Left renal cortex interstitium (tissue), 4 donors: ENCODE measurements at regions not wholly inside any gene's neighbourhood (a gene's known extent, or its start where the extent isn't known, plus 50 kb on each side); places are given as distances from the start of the nearest gene placed in this dataset.
"Not testable (repeated sequence)": the region's sequence is repeated elsewhere in the genome, so short reads cannot be mapped to it uniquely, and the experiment has no call there.

ENCODE experiments used
- DNase-seq, 4 donors: peaks; one replicate each; pipeline ENCODE4 v3.0.0-alpha.2; 2013; ENCODE audit warnings: low read depth in 4 of 4, low spot score in 2 of 4, missing footprints in 1 of 4

DNA sequence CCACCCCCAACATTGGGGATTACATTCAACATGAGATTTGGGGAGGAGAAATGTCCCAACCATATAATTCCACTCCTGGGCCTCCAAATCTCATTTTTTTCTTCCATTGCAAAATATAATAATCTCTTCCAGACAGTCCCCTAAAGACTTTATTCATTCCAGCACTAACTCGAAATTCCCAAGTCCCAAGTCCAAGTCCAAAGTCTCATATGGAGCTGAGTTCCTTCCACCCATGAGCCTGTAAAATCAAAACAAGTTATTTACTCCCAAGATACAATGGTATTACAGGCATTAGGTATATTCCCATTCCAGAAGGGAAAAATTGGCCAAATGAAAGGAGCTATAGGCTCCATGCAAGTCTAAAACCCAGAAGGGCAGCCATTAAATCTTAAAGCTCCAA lies 56.7 kb downstream of the P2RY1 start:
- no peak for DNase-seq

DNA sequence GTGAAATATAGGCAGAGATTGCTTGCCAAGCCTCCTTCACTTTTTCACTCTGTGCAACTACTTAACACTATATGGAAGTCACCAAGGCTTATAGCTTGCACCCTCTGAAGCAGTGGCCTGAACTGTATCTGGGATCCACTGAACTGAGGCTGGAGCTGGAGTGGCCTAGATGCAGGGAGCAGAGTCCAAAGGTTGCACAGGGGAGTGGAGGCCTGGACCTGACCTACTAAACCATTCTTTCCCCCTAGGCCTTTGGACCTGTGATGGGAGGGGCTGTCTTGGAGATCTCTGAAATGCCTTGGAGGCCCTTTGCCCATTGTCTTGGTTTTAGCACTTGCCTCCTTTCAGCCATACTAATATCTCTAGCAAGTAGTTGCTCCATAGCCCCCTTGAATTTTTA lies 57.5 kb downstream of the P2RY1 start:
- DNase-seq, result no peak

DNA sequence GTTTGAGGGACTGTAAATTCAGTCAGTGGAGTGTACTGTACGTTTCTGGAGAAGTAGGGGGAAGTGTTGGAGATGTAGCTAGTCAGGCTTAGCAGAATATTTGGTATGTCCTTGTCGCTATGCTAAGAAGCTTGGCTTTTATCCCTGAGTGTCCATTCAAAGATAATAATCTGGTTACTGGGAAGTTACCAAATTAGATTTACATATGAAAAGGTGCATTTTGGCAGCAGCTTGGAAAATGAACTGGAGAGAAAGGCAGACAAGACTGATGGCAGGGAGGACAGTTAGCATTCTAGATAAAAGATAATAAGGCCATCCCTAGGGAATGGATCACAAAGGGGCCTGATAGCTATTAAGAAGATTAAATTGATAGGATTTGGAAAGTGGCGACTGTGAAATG lies 58.7 kb downstream of the P2RY1 start:
- DNase-seq, result no peak

DNA sequence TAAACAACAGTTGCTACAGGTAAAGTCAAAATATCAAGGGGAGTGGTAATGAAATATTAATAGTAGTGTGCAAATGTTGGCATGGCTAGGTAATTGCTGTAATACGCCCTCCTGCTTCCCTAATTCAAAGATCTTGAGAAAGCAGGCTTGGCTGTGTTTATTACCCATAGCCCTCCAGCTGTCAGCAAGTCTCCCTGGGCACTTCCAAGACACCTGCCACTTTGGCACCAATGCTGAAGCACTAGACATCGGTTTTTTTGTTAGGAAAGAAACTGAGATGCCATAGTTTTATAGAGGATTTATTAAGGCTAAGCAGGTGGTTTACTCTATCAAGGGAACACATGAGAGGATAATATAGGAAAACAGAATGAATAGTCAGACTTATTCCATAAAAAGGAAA lies 64.4 kb downstream of the P2RY1 start:
- no peak for DNase-seq

DNA sequence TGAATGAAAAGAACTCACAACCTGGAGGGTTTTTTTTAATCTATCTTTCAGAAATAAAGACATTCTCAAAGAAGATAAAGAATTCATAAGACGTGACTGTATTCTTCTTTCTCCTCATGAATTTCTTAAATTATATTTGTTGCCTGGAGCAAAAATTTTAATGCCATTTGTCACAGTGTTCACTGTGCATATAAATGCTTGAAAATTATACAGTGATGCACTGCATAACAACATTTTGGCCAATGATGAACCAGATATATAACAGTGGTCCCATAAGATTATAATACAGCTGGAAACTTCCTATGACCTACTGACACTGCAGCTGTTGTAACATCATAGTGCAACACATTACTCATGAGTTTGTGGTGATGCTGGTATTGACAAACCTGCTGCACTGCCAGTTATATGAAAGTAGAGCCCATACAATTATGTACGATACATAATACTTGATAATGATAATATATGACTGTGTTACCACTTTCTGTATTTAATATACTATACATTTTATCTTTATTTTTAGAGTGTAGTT lies 67.3 kb downstream of the P2RY1 start:
- no peak for DNase-seq

DNA sequence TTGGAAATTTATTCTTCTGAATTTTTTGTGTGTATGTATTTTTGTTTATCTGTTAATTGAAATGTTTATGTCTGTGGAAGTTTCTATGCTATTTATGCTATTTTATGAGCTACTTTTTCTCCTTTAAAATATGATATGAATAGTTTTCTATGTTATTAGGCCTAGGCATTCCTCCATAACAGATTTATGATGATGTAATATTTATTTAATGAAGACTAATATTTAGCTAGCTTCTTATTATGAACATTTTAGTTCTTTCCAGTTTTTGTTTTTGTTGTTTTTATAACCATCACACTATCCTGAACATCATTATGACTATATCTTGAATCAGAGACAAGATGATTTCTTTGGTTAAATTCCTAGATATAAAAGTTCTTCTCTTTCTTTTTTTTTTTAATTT lies 70.7 kb downstream of the P2RY1 start:
- DNase-seq, result no peak

DNA sequence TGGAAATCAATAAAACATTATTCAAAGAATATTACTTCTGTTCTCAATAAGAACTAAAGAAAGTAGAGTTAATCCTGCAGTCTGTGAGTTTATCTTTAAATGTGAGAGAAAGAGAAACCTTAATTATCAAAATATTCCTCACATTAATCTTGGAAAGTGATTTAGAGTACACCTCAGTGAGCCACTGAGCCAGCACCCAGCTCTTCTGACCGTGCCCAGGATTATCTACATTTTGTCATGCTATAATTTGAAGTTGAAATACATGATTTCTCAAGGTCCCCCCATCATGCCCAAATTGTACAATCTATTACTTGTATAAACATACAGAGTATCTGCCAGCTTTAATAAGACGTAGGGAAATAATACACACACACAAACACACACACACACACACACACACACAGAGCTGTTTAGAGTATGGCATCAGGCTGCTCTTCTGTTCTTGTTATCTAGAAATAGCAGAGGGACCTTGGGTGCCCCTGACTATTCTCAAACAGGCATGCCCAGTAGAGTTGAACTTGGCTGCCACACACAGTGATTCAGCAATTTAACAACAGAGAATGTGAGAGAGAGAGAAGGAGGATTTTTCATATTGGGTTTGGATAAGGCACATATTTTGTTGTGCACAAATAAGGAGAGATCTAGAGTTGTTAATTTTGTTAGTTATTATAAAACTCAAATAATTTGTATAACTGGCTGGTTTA lies 74.4 kb downstream of the P2RY1 start:
- no peak for DNase-seq

DNA sequence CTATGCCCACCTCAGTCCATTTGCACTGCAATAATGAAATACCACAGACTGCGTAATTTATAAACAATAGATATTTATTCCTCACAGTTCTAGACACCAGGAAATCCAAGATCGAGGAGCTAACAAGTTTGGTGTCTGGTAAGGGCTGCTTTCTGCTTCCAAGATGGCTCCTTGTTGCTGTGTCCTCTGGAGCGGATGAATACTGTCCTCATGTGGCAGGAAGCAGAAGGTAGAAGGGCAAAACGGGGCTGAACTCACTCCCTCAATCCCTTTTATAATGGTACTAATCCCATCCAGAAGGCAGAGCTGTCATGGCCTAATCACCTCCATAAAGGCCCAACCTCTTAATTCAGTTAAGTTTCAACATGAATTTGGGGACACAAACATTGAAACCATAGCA lies 75.3 kb downstream of the P2RY1 start:
- DNase-seq, result no peak

DNA sequence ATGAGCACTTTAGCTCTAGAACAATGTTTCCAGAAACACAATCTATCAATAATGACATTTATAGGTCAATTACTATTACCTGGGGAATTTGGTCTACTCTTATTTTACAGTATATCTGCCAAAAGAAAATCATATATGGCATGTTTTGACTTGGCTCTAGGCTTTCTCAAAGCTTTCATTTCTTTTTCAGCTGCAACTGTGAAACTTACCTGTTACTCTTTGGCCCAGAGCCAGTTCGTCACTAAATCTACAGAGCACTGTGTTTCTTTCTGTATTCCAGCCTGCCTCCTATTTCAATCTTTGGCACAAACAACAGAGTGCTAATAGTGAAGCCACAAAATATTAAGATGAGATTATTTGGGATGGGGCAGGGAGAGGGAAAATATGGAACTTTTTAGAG lies 76.0 kb downstream of the P2RY1 start:
- no peak for DNase-seq

DNA sequence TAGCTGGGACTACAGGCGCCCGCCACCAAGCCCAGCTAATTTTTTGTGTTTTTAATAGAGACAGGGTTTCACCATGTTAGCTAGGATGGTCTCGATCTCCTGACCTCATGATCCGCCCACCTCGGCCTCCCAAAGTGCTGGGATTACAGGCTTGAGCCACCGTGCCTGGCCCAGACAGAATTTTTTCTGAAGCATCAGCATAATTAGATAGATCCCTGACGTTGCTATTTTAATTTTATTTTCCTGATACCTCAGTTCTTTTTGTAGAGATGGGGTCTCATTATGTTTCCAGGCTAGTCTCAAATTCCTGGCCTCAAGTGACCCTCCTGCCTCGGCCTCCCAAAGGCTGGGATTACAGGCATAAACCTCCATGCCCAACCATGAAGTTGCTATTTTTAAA lies 79.8 kb downstream of the P2RY1 start:
- DNase-seq, result not testable (repeated sequence)

DNA sequence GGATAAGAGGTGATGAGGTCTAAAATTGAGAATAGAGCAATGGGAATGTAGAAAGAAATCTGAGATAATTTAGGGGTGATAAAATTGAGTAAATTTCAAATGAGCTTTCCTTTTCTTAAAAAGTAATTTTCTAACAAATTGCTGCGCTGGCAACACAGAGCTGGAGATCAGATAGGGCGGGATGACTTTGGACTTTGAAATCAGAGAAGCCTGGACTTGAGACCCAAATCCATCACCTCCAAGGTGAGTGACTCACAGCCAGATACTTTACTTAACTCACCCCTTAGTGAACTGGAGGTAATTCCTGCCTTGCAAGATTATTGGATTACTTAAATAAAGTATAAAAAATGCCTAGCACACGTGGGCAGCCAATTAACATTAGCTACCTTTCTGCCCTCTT lies 80.8 kb downstream of the P2RY1 start:
- DNase-seq, result no peak

DNA sequence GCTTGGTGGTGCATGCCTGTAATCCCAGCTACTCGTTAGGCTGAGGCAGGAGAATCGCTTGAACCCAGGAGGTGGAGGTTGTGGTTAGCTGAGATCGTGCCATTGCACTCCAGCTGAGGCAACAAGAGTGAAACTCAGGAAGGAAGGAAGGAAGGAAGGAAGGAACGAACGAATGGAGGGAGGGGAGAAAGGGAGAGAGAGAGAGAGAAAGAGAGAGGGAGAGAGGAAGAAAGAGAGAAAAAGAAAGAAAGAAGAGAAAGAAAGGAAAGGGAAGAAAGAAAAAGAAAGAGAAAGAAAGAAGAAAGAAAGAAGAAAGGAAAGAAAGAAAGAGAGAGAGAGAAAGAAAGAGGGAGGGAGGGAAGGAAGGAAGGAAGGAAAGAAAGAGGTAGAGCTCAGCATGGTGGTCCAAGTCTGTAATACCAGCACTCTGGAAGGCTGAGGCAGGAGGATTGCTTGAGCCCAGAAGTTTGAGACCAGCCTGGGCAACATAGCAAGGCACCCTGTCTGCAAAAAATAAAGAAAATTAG lies 81.9 kb downstream of the P2RY1 start:
- DNase-seq, result no peak

DNA sequence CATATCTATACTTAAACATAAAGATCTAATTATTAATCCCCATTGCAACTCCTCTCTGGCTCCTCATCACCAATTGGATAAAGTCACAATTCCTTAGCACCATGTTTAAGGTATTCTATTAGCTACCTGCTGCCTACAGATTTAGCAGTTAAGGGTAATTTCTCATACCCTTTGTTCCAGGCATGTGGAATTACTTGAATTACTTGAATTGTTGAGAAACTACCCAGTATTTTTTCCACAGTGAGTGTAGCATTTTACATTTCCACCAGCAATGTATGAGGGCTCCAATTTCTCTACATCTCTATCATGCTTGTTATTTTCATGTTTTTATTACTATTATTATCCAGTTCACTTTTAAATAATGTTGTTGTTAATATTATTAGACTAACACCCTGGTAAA lies 86.4 kb downstream of the P2RY1 start:
- no peak for DNase-seq

DNA sequence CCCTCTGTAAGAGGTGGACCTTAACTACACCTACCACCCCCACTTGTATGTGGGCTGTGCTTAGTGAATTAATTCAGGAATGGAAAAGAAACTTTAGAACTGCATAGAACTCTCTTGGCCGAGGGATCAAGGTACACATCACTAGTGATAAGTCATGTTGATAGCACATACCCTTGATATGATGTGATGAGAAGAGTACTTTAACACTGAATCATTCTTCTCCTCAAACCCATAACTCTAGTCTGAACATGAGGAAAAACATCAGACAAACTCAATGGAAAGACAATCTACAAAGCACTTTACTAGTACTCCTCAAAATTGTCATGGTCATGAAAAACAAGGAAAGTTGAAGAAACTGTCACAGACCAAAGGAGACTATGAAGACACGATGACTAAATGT lies 87.6 kb downstream of the P2RY1 start:
- no peak for DNase-seq

DNA sequence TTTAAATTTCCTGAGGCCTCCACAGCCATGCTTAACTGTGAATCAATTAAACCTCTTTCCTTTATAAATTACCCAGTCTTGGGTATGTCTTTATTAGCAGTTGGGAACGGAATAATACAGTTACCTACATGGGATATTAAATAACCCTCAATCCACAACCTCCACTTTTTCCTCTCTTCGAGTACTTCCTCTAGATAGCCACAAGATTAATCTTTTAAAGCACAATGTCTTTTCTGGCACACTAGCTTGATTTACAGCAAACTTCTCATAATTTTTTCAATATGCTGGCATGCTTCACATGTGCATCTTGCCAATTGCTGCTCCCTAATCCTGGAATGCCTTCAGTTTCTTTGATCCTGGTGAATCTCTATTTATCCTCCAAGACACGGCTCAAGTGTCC lies 92.2 kb downstream of the P2RY1 start:
- DNase-seq, result no peak

DNA sequence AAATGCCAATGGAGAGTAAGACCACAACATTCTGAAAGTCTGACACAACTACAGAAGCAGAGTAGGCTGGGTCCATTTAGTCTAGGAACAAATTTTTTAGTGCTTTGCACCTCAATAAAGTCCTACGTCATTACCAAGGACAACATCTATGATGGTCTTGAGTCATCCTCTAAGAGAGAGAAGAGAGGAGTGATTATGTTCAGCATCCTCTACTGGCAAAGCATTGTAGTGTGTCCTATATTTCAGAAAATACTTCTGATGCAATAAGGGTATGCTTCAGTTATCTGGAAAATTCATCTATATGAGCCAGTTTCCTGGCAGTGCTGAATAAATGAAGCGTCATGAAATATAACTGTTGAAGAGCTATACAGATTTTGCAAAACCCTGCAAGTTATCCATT lies 95.6 kb downstream of the P2RY1 start:
- DNase-seq, result no peak

DNA sequence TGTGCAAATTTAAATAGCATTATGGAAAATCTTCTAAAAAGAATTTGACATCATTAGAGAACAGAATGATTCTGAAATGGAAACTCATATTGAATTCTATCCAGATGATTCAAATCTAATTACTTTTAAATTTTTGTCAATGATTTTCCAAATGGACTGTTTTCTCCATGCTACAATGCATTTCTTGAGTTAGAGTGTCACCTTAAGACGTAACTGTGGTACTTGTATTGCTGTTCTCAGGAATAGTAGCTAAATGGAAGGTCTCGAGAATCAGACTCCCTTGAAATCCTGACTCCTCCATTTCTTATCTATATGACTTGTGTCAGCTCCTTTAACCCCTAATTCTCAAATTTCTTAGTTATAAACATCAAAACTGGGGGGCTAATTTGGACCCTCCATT lies 102.3 kb downstream of the P2RY1 start:
- no peak for DNase-seq

DNA sequence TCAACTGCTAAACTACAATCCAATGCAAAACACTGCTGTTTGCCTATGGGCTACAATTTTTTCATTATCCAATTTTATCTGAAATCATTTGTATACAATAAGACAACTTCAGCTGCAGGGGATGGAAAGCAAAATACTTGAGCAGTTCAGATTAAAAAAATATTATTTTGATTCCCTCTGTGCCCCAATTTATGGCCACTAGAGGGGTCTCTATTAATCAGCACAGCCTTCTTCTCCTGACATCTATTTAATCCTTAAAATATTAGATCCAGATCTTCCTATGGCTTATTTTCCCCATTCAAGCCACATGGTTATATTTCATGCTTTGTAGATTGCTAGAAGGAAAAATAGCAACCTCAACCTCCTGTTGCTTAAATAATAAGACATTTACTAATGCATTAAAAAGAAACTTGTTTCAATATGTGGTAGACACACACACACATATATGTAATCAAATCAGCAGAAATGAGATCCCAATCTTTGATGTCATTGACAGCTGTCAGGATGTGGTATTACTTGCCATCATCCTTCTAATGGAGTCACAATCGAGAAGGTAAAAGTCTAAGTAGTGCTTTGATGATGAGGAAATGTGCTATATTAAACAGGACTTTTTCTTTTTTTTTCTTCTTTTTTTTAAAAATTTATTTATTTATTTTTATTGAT lies 104.2 kb downstream of the P2RY1 start:
- no peak for DNase-seq

DNA sequence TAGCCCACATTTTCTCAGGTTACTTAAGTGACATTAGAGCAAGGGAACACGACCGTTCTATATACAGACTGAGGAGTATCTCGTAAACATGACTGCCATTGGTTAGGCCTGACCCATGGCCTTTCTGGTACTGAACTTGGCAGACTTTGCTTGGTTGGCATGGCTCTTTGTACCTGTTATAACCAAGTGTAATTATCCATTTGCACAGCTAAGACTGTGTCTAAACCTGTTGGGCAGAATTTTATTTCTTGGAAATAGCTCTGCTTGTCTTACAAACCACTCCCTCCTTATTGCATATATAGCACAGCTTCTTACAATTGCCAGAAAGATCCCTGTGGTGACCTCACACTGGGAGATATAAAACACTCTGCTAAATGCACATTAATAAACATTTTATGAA lies 106.9 kb downstream of the P2RY1 start:
- no peak for DNase-seq

DNA sequence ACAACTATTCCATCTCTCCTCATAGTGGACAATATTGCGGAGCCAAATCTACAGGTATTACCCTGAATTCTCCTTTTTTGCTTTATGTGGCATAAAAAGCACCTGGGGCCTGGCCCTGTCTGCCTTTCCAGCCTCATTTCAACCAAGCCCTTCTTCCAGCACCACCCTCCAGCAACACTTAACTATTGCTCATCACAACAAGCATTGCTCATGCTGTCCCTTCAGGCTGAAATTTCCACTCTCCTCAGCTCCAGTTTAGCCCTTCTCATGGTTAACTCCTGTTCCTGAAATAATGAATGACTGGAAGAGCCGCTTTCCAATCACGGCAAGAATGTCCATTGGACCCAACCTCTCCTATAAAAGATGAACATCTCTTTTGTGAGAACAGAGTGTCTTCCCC lies 107.4 kb downstream of the P2RY1 start:
- no peak for DNase-seq

DNA sequence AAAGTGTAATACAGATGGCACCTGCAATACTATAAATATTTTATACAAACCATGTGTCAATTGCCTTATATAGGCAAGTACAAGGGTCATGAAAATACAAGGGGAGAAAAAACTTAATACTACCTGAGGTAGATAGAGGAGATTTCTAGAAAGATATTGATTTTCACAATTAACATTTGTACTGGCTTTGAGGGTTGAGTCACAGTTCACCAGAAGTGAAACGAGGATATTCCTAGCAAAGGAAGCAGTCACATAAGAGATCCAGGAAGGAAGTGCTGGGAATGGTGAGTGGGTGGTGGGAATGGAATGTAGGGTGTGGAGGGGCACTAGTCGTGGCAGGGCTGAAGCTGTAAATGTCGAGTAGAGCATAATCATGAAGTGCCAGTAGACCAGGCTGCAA lies 108.7 kb downstream of the P2RY1 start:
- no peak for DNase-seq

DNA sequence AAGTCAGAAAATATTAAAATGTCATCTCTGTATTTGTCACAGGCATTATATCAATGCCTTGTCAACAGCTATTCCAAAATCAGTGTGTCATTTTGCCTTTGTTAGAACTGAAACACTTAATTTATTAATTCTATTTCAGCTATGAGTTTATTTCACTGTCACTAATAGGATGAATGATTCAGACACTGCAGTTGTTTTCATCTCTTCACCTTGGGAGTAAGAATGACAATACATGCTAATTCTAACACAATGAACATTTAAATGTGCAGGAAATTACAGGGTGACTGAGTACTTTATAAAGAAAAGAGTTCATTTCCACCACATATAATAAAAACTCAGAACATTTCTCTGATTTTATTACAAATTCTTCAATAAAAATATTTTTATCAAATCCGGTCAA lies 109.7 kb downstream of the P2RY1 start:
- DNase-seq, result no peak
